SK-N-SH treated with all-trans-retinoic acid at 6 μM for 48 hours (cell line): ENCODE measurements at regions not wholly inside any gene's neighbourhood (a gene's known extent, or its start where the extent isn't known, plus 50 kb on each side); places are given as distances from the start of the nearest gene placed in this dataset.

Source experiments
- BACH2 ChIP-seq: fragments of 250-450 bp; sonication (Bioruptor Pico); IDR thresholded peaks from 2 replicates; pipeline ENCODE4 v1.9.0; 2021; ENCODE audit warnings: mild to moderate bottlenecking, borderline replicate concordance
- CSRNP3 ChIP-seq: fragments of 250-450 bp; sonication (Bioruptor Pico); IDR thresholded peaks from 2 replicates; pipeline ENCODE4 v1.5.1; 2021; ENCODE audit warnings: mild to moderate bottlenecking, moderate library complexity
- GLIS3 ChIP-seq: fragments of 250-450 bp; sonication (Bioruptor Pico); IDR thresholded peaks from 2 replicates; pipeline ENCODE4 v1.5.0; 2020; ENCODE audit warnings: mild to moderate bottlenecking, moderate library complexity
- PPARA ChIP-seq: fragments of 250-450 bp; sonication (Bioruptor Pico); IDR thresholded peaks from 2 replicates; pipeline ENCODE4 v1.5.0; 2020; ENCODE audit warnings: mild to moderate bottlenecking, borderline replicate concordance
- RARB ChIP-seq: fragments of 250-450 bp; sonication (Bioruptor Pico); IDR thresholded peaks from 2 replicates; pipeline ENCODE4 v1.8.0; 2021; ENCODE audit warnings: mild to moderate bottlenecking, moderate library complexity
- TCF4 ChIP-seq: fragments of 250-450 bp; sonication (Bioruptor Pico); IDR thresholded peaks from 2 replicates; pipeline ENCODE4 v1.8.0; 2021; ENCODE audit warnings: mild to moderate bottlenecking, moderate library complexity, borderline replicate concordance
- ZC3H10 ChIP-seq: fragments of 250-450 bp; sonication (Bioruptor Pico); IDR thresholded peaks from 2 replicates; pipeline ENCODE4 v1.5.1; 2021; ENCODE audit warnings: mild to moderate bottlenecking, moderate library complexity
- ZFP3 ChIP-seq: fragments of 250-450 bp; sonication (Bioruptor Pico); IDR thresholded peaks from 2 replicates; pipeline ENCODE4 v1.5.0; 2020; ENCODE audit warnings: mild to moderate bottlenecking, moderate library complexity
- ZFP30 ChIP-seq: fragments of 450-650 bp; formaldehyde crosslinking; IDR thresholded peaks from 2 replicates; pipeline ENCODE4 v1.5.0; 2022; ENCODE audit warnings: mild to moderate bottlenecking, moderate library complexity
- ZNF565 ChIP-seq: fragments of 450-650 bp; formaldehyde crosslinking; conservative IDR thresholded peaks from 2 replicates; pipeline ENCODE4 v1.5.0; 2020; ENCODE audit warnings: low read depth, mild to moderate bottlenecking, moderate library complexity

DNA sequence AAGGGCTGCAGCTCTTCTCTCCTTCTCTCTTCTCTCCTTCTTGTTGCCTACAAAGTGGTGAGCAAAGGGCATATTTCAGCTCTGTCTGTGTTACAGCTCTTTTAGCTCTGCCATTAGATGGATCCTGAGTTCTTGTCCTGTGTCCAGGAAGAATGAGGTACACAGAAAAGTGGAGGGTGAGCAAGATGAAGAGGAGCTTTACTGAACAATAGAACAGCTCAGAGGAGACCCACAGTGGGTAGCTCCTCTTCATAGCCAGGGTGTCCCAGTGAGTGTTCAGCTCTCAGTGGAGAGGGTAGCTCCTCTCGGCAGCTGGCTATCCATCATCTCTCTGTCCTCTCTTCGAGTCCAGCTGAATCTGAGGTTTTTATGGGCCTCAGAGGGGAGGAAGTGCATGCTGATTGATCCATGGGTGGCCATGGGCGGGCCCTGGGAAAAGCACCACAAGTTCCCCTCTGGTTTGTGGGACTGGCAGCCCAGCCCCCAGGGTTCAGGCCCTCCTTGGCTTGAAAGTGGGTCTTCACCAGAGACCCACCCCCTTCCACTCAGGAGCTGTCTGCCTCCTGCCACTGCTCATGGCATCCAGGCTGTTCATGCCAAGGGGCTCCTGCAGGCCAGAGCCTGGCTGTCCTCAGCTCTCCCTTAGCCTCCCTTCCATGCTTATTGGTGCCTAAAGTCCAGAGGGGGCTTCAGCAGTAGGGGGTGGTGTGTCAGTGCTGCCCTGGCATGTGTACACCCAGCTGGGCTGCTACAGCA, 109.1 kb upstream of the FAM180A start:
- no peak for TF ChIP-seq ZFP3 (CRISPR knock-in tag)
- TF ChIP-seq ZNF565 (CRISPR knock-in tag), result no peak
- TF ChIP-seq TCF4, result no peak
- no peak for TF ChIP-seq ZC3H10
- no peak for TF ChIP-seq RARB
- no peak for TF ChIP-seq BACH2 (CRISPR knock-in tag)
- TF ChIP-seq CSRNP3 (CRISPR knock-in tag), result no peak
- no peak for TF ChIP-seq ZFP30
- no peak for TF ChIP-seq GLIS3 (CRISPR knock-in tag)
- no peak for TF ChIP-seq PPARA (CRISPR knock-in tag)
